ENCODE measurements at regions not wholly inside any gene's neighbourhood (a gene's known extent, or its start where the extent isn't known, plus 50 kb on each side); places are given as distances from the start of the nearest gene placed in this dataset.

DNA sequence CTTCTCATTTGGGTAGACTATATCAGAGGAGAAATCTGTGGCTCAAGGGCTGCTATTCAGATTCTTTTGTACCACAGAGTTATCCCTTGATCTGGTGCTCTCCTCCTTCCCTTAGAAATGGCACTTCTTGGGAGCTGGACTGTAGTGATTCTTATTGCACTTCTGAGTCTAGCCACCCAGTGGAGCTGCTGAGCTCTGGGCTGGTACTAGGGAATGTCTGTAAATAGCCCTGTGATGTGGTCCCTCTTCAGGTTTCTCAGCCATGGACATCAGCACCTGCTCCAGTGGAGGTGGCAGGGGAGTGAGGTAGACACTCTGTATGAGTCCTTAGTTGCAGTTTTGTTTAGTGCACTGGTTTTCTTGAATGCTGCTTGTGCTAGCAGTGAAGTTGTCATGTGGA lies 1292.6 kb downstream of the SI start:
- Histone ChIP-seq H2AFZ (ENCODE audit: low read depth, low read length, poor library complexity, severe bottlenecking) (no peak overlapping the region), H3K4me2 (ENCODE audit: low read length) (no peak overlapping the region), H3K9ac (ENCODE audit: low read length) (no peak overlapping the region), H3K27ac (ENCODE audit: low read depth, low read length) (no peak overlapping the region), H3K79me2 (ENCODE audit: insufficient read depth, low read length) (no peaks in the 10 kb centered on the region), H3K9me3 (ENCODE audit: control insufficient read depth in 1 of 2, insufficient read depth in 1 of 2, low read depth in 1 of 2, low read length in 2 of 2) (no peaks in the 10 kb centered on the region), H3K4me3 (replicated peaks in 1 of 2; ENCODE audit: low read depth in 1 of 2, low read length in 2 of 2) (no peak overlapping the region), H3K36me3 (ENCODE audit: control insufficient read depth in 1 of 2, insufficient read depth in 2 of 2, low read length in 2 of 2) (no peaks in the 10 kb centered on the region), H4K20me1 (ENCODE audit: insufficient read depth) (no peaks in the 10 kb centered on the region), H3K27me3 (ENCODE audit: insufficient read depth, low read length) (no peaks in the 10 kb centered on the region), H3K9me2 (ENCODE audit: insufficient read depth) (no peaks in the 10 kb centered on the region), H3K4me1 (ENCODE audit: control insufficient read depth in 1 of 2, insufficient read depth in 2 of 2, low read length in 2 of 2) (no peaks in the 10 kb centered on the region)
- peak; percentile 22 for DNase-seq (ENCODE audit: low read depth, low spot score)
- POLR2A ChIA-PET = no interaction called here
- no TSS peak for BruUV-seq (replicated peaks)
- peak; percentile 96 for ATAC-seq
- CTCF ChIA-PET = interaction anchor here (0.8 to 1.6 kb wide), 4 partner anchors 9 to 17 kb away, joined by 3 to 6 read pairs (median 4); no protein-coding TSS in a partner anchor
- no peak for TF ChIP-seq YY1 (IDR thresholded peaks at IDR 0.05; ENCODE audit: extremely low read depth, insufficient replicate concordance, low read depth, low read length)
- no peak for TF ChIP-seq SRF (IDR thresholded peaks at IDR 0.05; ENCODE audit: low read depth)
- TF ChIP-seq, protein P1, sequence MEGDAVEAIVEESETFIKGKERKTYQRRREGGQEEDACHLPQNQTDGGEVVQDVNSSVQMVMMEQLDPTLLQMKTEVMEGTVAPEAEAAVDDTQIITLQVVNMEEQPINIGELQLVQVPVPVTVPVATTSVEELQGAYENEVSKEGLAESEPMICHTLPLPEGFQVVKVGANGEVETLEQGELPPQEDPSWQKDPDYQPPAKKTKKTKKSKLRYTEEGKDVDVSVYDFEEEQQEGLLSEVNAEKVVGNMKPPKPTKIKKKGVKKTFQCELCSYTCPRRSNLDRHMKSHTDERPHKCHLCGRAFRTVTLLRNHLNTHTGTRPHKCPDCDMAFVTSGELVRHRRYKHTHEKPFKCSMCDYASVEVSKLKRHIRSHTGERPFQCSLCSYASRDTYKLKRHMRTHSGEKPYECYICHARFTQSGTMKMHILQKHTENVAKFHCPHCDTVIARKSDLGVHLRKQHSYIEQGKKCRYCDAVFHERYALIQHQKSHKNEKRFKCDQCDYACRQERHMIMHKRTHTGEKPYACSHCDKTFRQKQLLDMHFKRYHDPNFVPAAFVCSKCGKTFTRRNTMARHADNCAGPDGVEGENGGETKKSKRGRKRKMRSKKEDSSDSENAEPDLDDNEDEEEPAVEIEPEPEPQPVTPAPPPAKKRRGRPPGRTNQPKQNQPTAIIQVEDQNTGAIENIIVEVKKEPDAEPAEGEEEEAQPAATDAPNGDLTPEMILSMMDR (IDR thresholded peaks at IDR 0.05 in 2 of 3, conservative IDR thresholded peaks at IDR 0.05 in 1 of 3; ENCODE audit: borderline replicate concordance in 1 of 3, insufficient read depth in 1 of 3, low read depth in 2 of 3, low read length in 2 of 3) = peak; percentile 24 to 75 (median 72); a peak in 5 of 6 replicates
- TF ChIP-seq TCF7L2 (IDR thresholded peaks at IDR 0.05; ENCODE audit: borderline replicate concordance, extremely low read depth, insufficient read depth, insufficient read length) = no peak
- TF ChIP-seq ZFX (IDR thresholded peaks at IDR 0.05) = no peak
- peak; percentile 48 for TF ChIP-seq RAD21 (IDR thresholded peaks at IDR 0.05; ENCODE audit: low read depth)
- RAD21 ChIA-PET (ENCODE audit: low non-redundant PET in 1 of 2, low total read pairs in 2 of 2, uncharacterized antibody in 2 of 2, unreplicated experiment in 2 of 2) = no interaction called here
- intact Hi-C loops (cut with micrococcal nuclease) = loop anchor here (5.0 kb wide), 1 partner anchor 1402 kb away; no protein-coding TSS in a partner anchor

Measured in HCT116 (cell line).